ENCODE measurements at regions not wholly inside any gene's neighbourhood (a gene's known extent, or its start where the extent isn't known, plus 50 kb on each side); places are given as distances from the start of the nearest gene placed in this dataset.

GRCh38 chr6:1231941-1232340 is 80.0 kb upstream of the FOXQ1 start:
- DNase-seq (ENCODE audit: insufficient read length, low spot score, missing footprints) = no peak
- no peaks in the 10 kb centered on the region for H3K79me2 ChIP-seq (ENCODE audit: insufficient read depth, low read length)
- no peak overlapping the region for H2AFZ ChIP-seq (ENCODE audit: low read length)

GRCh38 chr6:1230689-1231605 is 81.0 kb upstream of the FOXQ1 start:
- Histone ChIP-seq H3K4me3 (ENCODE audit: insufficient read depth, low read length) (no peak overlapping the region), H3K4me1 (ENCODE audit: insufficient read depth, low read length) (no peaks in the 10 kb centered on the region)

More at GRCh38 chr6:1231941-1232340, 80.0 kb upstream of the FOXQ1 start:
- H3K27me3 ChIP-seq (ENCODE audit: insufficient read depth, low read length) = peaks cover 15% of the 10 kb centered on the region
- H4K20me1 ChIP-seq (ENCODE audit: insufficient read depth, low read length) = no peaks in the 10 kb centered on the region
- no peaks in the 10 kb centered on the region for H3K36me3 ChIP-seq (ENCODE audit: insufficient read depth, low read length)
- no peak overlapping the region for H3K4me2 ChIP-seq (ENCODE audit: insufficient read depth, low read length)
- TF ChIP-seq CTCF (IDR thresholded peaks at IDR 0.05; ENCODE audit: extremely low read depth, low read depth, low read length) = no peak
- no peaks in the 10 kb centered on the region for H3K4me1 ChIP-seq (ENCODE audit: insufficient read depth, low read length)
- no peak overlapping the region for H3K4me3 ChIP-seq (ENCODE audit: insufficient read depth, low read length)
- no peak overlapping the region for H3K27ac ChIP-seq (ENCODE audit: low read depth, low read length)
- no peaks in the 10 kb centered on the region for H3K9me3 ChIP-seq (ENCODE audit: low read depth, low read length)

GRCh38 chr6:1230281-1230680 is 81.6 kb upstream of the FOXQ1 start:
- Histone ChIP-seq H3K4me3 (ENCODE audit: insufficient read depth, low read length) (no peak overlapping the region), H2AFZ (ENCODE audit: low read length) (no peak overlapping the region), H3K27me3 (ENCODE audit: insufficient read depth, low read length) (peaks cover 15% of the 10 kb centered on the region), H3K79me2 (ENCODE audit: insufficient read depth, low read length) (no peaks in the 10 kb centered on the region), H3K36me3 (ENCODE audit: insufficient read depth, low read length) (no peaks in the 10 kb centered on the region), H3K4me1 (ENCODE audit: insufficient read depth, low read length) (no peaks in the 10 kb centered on the region), H3K9me3 (ENCODE audit: low read depth, low read length) (no peaks in the 10 kb centered on the region), H3K27ac (ENCODE audit: low read depth, low read length) (no peak overlapping the region), H3K4me2 (ENCODE audit: insufficient read depth, low read length) (no peak overlapping the region), H4K20me1 (ENCODE audit: insufficient read depth, low read length) (no peaks in the 10 kb centered on the region)
- no peak for DNase-seq (ENCODE audit: insufficient read length, low spot score, missing footprints)
- no peak for TF ChIP-seq CTCF (IDR thresholded peaks at IDR 0.05; ENCODE audit: extremely low read depth, low read depth, low read length)

More at GRCh38 chr6:1230689-1231605, 81.0 kb upstream of the FOXQ1 start:
- Histone ChIP-seq H2AFZ (ENCODE audit: low read length) (no peak overlapping the region), H3K27ac (ENCODE audit: low read depth, low read length) (no peak overlapping the region), H3K4me2 (ENCODE audit: insufficient read depth, low read length) (no peak overlapping the region), H3K36me3 (ENCODE audit: insufficient read depth, low read length) (no peaks in the 10 kb centered on the region), H3K27me3 (ENCODE audit: insufficient read depth, low read length) (peaks cover 15% of the 10 kb centered on the region), H3K9me3 (ENCODE audit: low read depth, low read length) (no peaks in the 10 kb centered on the region), H4K20me1 (ENCODE audit: insufficient read depth, low read length) (no peaks in the 10 kb centered on the region), H3K79me2 (ENCODE audit: insufficient read depth, low read length) (no peaks in the 10 kb centered on the region)
- no peak for TF ChIP-seq CTCF (IDR thresholded peaks at IDR 0.05; ENCODE audit: extremely low read depth, low read depth, low read length)
- no peak for DNase-seq (ENCODE audit: insufficient read length, low spot score, missing footprints)

- no peak for TF ChIP-seq CTCF (IDR thresholded peaks at IDR 0.05; ENCODE audit: extremely low read depth, low read depth, low read length)
- no peak overlapping the region for H3K4me2 ChIP-seq (ENCODE audit: insufficient read depth, low read length)
- H3K4me1 ChIP-seq (ENCODE audit: insufficient read depth, low read length) = no peaks in the 10 kb centered on the region
- no peak overlapping the region for H3K27ac ChIP-seq (ENCODE audit: low read depth, low read length)
- DNase-seq (ENCODE audit: insufficient read length, low spot score, missing footprints) = no peak
- no peak overlapping the region for H3K4me3 ChIP-seq (ENCODE audit: insufficient read depth, low read length)
- H2AFZ ChIP-seq (ENCODE audit: low read length) = no peak overlapping the region
- H4K20me1 ChIP-seq (ENCODE audit: insufficient read depth, low read length) = no peaks in the 10 kb centered on the region
- H3K79me2 ChIP-seq (ENCODE audit: insufficient read depth, low read length) = no peaks in the 10 kb centered on the region
- no peaks in the 10 kb centered on the region for H3K9me3 ChIP-seq (ENCODE audit: low read depth, low read length)
- H3K36me3 ChIP-seq (ENCODE audit: insufficient read depth, low read length) = no peaks in the 10 kb centered on the region
- H3K27me3 ChIP-seq (ENCODE audit: insufficient read depth, low read length) = peaks cover 15% of the 10 kb centered on the region
Measured at GRCh38 chr6:1229808-1230207, 82.1 kb upstream of the FOXQ1 start.

All from osteoblast (primary cell).